ENCODE measurements at regions not wholly inside any gene's neighbourhood (a gene's known extent, or its start where the extent isn't known, plus 50 kb on each side); places are given as distances from the start of the nearest gene placed in this dataset.

- Histone ChIP-seq H3K4me1 (ENCODE audit: insufficient read depth, poor library complexity, severe bottlenecking) (no peaks in the 10 kb centered on the region), H3K27me3 (ENCODE audit: insufficient read depth, poor library complexity, severe bottlenecking) (no peaks in the 10 kb centered on the region), H3K4me3 (ENCODE audit: severe bottlenecking) (no peak overlapping the region), H3K36me3 (ENCODE audit: low read depth) (no peaks in the 10 kb centered on the region), H3K27ac (ENCODE audit: poor library complexity, severe bottlenecking) (no peak overlapping the region), H3K9me3 (ENCODE audit: severe bottlenecking) (no peaks in the 10 kb centered on the region)
- TF ChIP-seq CTCF (IDR thresholded peaks at IDR 0.05; ENCODE audit: poor library complexity, severe bottlenecking) = no peak
- ATAC-seq (ENCODE audit: low read depth) (0 out of 3 replicates have a peak, but pooled peaks have one; percentile 29), DNase-seq (ENCODE audit: low spot score) (no peak)
These were observed 665.0 kb downstream of the NTRK3 start for GRCh38 chr15:87591582-87591981.

GRCh38 chr15:87591042-87591441 lies 665.5 kb downstream of the NTRK3 start:
- Histone ChIP-seq H3K27me3 (ENCODE audit: insufficient read depth, poor library complexity, severe bottlenecking) (no peaks in the 10 kb centered on the region), H3K4me1 (ENCODE audit: insufficient read depth, poor library complexity, severe bottlenecking) (no peaks in the 10 kb centered on the region), H3K4me3 (ENCODE audit: severe bottlenecking) (no peak overlapping the region), H3K36me3 (ENCODE audit: low read depth) (no peaks in the 10 kb centered on the region), H3K27ac (ENCODE audit: poor library complexity, severe bottlenecking) (no peak overlapping the region), H3K9me3 (ENCODE audit: severe bottlenecking) (no peaks in the 10 kb centered on the region)
- DNase-seq (ENCODE audit: low spot score) (no peak), ATAC-seq (ENCODE audit: low read depth) (peak; percentile 25; the same call in 1 of the 3 replicates)
- TF ChIP-seq CTCF (IDR thresholded peaks at IDR 0.05; ENCODE audit: poor library complexity, severe bottlenecking) = no peak

- DNase-seq (ENCODE audit: low spot score) (no peak), ATAC-seq (ENCODE audit: low read depth) (no peak)
- TF ChIP-seq CTCF (IDR thresholded peaks at IDR 0.05; ENCODE audit: poor library complexity, severe bottlenecking) = no peak
- H3K9me3 ChIP-seq (ENCODE audit: severe bottlenecking) = no peaks in the 10 kb centered on the region
- H3K27me3 ChIP-seq (ENCODE audit: insufficient read depth, poor library complexity, severe bottlenecking) = no peaks in the 10 kb centered on the region
- no peak overlapping the region for H3K4me3 ChIP-seq (ENCODE audit: severe bottlenecking)
- no peaks in the 10 kb centered on the region for H3K36me3 ChIP-seq (ENCODE audit: low read depth)
- H3K27ac ChIP-seq (ENCODE audit: poor library complexity, severe bottlenecking) = no peak overlapping the region
- H3K4me1 ChIP-seq (ENCODE audit: insufficient read depth, poor library complexity, severe bottlenecking) = no peaks in the 10 kb centered on the region
These were observed 667.4 kb downstream of the NTRK3 start for GRCh38 chr15:87589134-87589533.

- TF ChIP-seq CTCF (IDR thresholded peaks at IDR 0.05; ENCODE audit: poor library complexity, severe bottlenecking) = no peak
- DNase-seq (ENCODE audit: low spot score) (no peak), ATAC-seq (ENCODE audit: low read depth) (no peak)
- H3K4me3 ChIP-seq (ENCODE audit: severe bottlenecking) = no peak overlapping the region
- no peak overlapping the region for H3K27ac ChIP-seq (ENCODE audit: poor library complexity, severe bottlenecking)
- H3K4me1 ChIP-seq (ENCODE audit: insufficient read depth, poor library complexity, severe bottlenecking) = peaks cover 14% of the 10 kb centered on the region
- no peaks in the 10 kb centered on the region for H3K27me3 ChIP-seq (ENCODE audit: insufficient read depth, poor library complexity, severe bottlenecking)
- no peaks in the 10 kb centered on the region for H3K36me3 ChIP-seq (ENCODE audit: low read depth)
- no peaks in the 10 kb centered on the region for H3K9me3 ChIP-seq (ENCODE audit: severe bottlenecking)
These were observed 674.4 kb downstream of the NTRK3 start for GRCh38 chr15:87582169-87582568.

- TF ChIP-seq CTCF (IDR thresholded peaks at IDR 0.05; ENCODE audit: poor library complexity, severe bottlenecking) = no peak
- no peak for DNase-seq (ENCODE audit: low spot score)
- H3K4me1 ChIP-seq (ENCODE audit: insufficient read depth, poor library complexity, severe bottlenecking) = peaks cover 14% of the 10 kb centered on the region
- H3K27ac ChIP-seq (ENCODE audit: poor library complexity, severe bottlenecking) = peak overlapping the region; percentile 52
- no peaks in the 10 kb centered on the region for H3K36me3 ChIP-seq (ENCODE audit: low read depth)
- H3K27me3 ChIP-seq (ENCODE audit: insufficient read depth, poor library complexity, severe bottlenecking) = no peaks in the 10 kb centered on the region
- no peak overlapping the region for H3K4me3 ChIP-seq (ENCODE audit: severe bottlenecking)
- no peaks in the 10 kb centered on the region for H3K9me3 ChIP-seq (ENCODE audit: severe bottlenecking)
- ATAC-seq (ENCODE audit: low read depth) = peak; percentile 81
These were observed 677.0 kb downstream of the NTRK3 start for GRCh38 chr15:87579537-87579936.

All from RWPE2 (cell line).